Adrenal gland (tissue), 9 donors: ENCODE measurements at regions not wholly inside any gene's neighbourhood (a gene's known extent, or its start where the extent isn't known, plus 50 kb on each side); places are given as distances from the start of the nearest gene placed in this dataset.
"Not testable (repeated sequence)": the region's sequence is repeated elsewhere in the genome, so short reads cannot be mapped to it uniquely, and the experiment has no call there.

Experiments used
- DNase-seq, 7 donors: peaks; one replicate each; pipeline ENCODE4 v3.0.0-alpha.2; 2019 to 2020
- H3K27ac ChIP-seq, 5 donors: fragments of 200-600 bp; sonication (generic) in 4 of 5; 1 replicate in 3 of 5; 2 replicates in 2 of 5; pipeline versions ENCODE4 v1.5.1 to v1.8.0; 2016 to 2020; ENCODE audit warnings: mild to moderate bottlenecking in 1 of 5
- H3K27me3 ChIP-seq: fragments of 200-600 bp; 2 replicates; pipeline ENCODE4 v1.8.0; 2021
- H3K36me3 ChIP-seq, 2 donors: fragments of 200-600 bp; replicated peaks in 1 of 2; 1 replicate in 1 of 2; 2 replicates in 1 of 2; pipeline versions ENCODE4 v1.5.1 to v1.8.0; 2018 to 2022
- H3K4me1 ChIP-seq, 2 donors: fragments of 200-600 bp; replicated peaks in 1 of 2; 1 replicate in 1 of 2; 2 replicates in 1 of 2; pipeline versions ENCODE4 v1.5.1 to v1.8.0; 2018 to 2021
- H3K4me3 ChIP-seq, 4 donors: fragments of 200-600 bp; sonication (generic) in 3 of 4; one replicate each; pipeline ENCODE4 v1.5.1; 2016 to 2018
- H3K9me3 ChIP-seq, 3 donors: fragments of 200-600 bp; sonication (generic) in 1 of 3; replicated peaks in 1 of 3; 1 replicate in 2 of 3; 2 replicates in 1 of 3; pipeline versions ENCODE4 v1.5.1 to v1.8.0; 2016 to 2021
- CTCF ChIP-seq, 6 experiments: fragments of 450-650 bp in 4 of 6; fragments of 200-600 bp in 2 of 6; sonication (generic) in 1 of 6; IDR thresholded peaks; 1 replicate in 5 of 6; 2 replicates in 1 of 6; pipeline versions ENCODE4 v1.5.1 to v1.8.0; 2016 to 2021; ENCODE audit warnings: antibody characterized with exemption in 6 of 6, mild to moderate bottlenecking in 2 of 6, moderate library complexity in 1 of 6
- POLR2A ChIP-seq, 2 donors: fragments of 450-650 bp; IDR thresholded peaks; one replicate each; pipeline ENCODE4 v1.6.1; 2017; ENCODE audit warnings: antibody characterized with exemption in 2 of 2, mild to moderate bottlenecking in 2 of 2, moderate library complexity in 1 of 2
- WGBS, 4 donors: extraction: QIAGEN DNeasy Blood & Tissue Kit in 2 of 4; methylation state at CpG; one replicate each; pipeline versions ENCODE4 v1.1.5 to v1.1.7; 2013 to 2017; 5-methylcytosine and 5-hydroxymethylcytosine counted together
- intact Hi-C, 2 donors: fragments of 100-400 bp; cut with DNase I; formaldehyde crosslinking; loops; one replicate each; pipeline versions ENCODE4 v1.14.1 to v1.15.0; 2022 to 2023
- donor health status: healthy with polysubstance abuse.
- donor health status: Bipolar disorder and iron deficiency.
- donor health status: DM: yes; HTN: yes; CAD: no.
- donor health status: DM: no; HTN: no; CAD: no.
- donor health status: DM: no; HTN: no; CAD: no.

GRCh38 chr11:90590286-90590685 lies 367.4 kb upstream of the CHORDC1 start:
- intact Hi-C loops = no loop called here
- Histone ChIP-seq H3K36me3 (no peaks in the 10 kb centered on the region), H3K4me3 (no peak overlapping the region), H3K27ac (no peak overlapping the region), H3K9me3 (no peaks in the 10 kb centered on the region), H3K4me1 (no peaks in the 10 kb centered on the region), H3K27me3 (no peaks in the 10 kb centered on the region)
- DNase-seq = no peak
- TF ChIP-seq CTCF (IDR thresholded peaks at IDR 0.05) (no peak), POLR2A (IDR thresholded peaks at IDR 0.05) (no peak)
- 93 to 100% (median 95%) methylated on average over 1 of the region's 1 CpG for WGBS, 4 donors

GRCh38 chr11:90589735-90590134 lies 366.9 kb upstream of the CHORDC1 start:
- Histone ChIP-seq H3K9me3 (no peaks in the 10 kb centered on the region), H3K27me3 (no peaks in the 10 kb centered on the region), H3K4me3 (no peak overlapping the region), H3K4me1 (no peaks in the 10 kb centered on the region), H3K36me3 (no peaks in the 10 kb centered on the region), H3K27ac (no peak overlapping the region)
- intact Hi-C loops = no loop called here
- TF ChIP-seq CTCF (IDR thresholded peaks at IDR 0.05) = no peak
- TF ChIP-seq POLR2A (IDR thresholded peaks at IDR 0.05) = no peak
- DNase-seq = no peak
- 66 to 85% (median 72%) methylated on average over 2 of the region's 2 CpGs for WGBS, 4 donors

GRCh38 chr11:90587896-90588295 lies 365.0 kb upstream of the CHORDC1 start:
- TF ChIP-seq CTCF (IDR thresholded peaks at IDR 0.05) (no peak), POLR2A (IDR thresholded peaks at IDR 0.05) (no peak)
- DNase-seq = no peak
- intact Hi-C loops = no loop called here
- no peaks in the 10 kb centered on the region for H3K36me3 ChIP-seq
- no peaks in the 10 kb centered on the region for H3K4me1 ChIP-seq
- no peaks in the 10 kb centered on the region for H3K27me3 ChIP-seq
- WGBS, 4 donors = 72 to 76% (median 74%) methylated on average over 7 of the region's 7 CpGs
- H3K4me3 ChIP-seq = no peak overlapping the region
- H3K9me3 ChIP-seq = no peaks in the 10 kb centered on the region
- no peak overlapping the region for H3K27ac ChIP-seq

- H3K4me3 ChIP-seq = no peak overlapping the region
- TF ChIP-seq POLR2A (IDR thresholded peaks at IDR 0.05) (no peak), CTCF (IDR thresholded peaks at IDR 0.05) (no peak)
- no peak for DNase-seq
- no peaks in the 10 kb centered on the region for H3K9me3 ChIP-seq
- H3K36me3 ChIP-seq = no peaks in the 10 kb centered on the region
- 85 to 95% (median 89%) methylated on average over 1 of the region's 1 CpG for WGBS, 4 donors
- H3K27ac ChIP-seq = no peak overlapping the region
- intact Hi-C loops = no loop called here
- H3K4me1 ChIP-seq = no peaks in the 10 kb centered on the region
- H3K27me3 ChIP-seq = no peaks in the 10 kb centered on the region
Observed at GRCh38 chr11:90585491-90585890, 362.6 kb upstream of the CHORDC1 start.

- H3K36me3 ChIP-seq, H3K27me3 ChIP-seq, H3K4me1 ChIP-seq, H3K27ac ChIP-seq, H3K9me3 ChIP-seq, intact Hi-C loops, DNase-seq, H3K4me3 ChIP-seq: not testable (repeated sequence)
- WGBS, 4 donors = 79 to 85% (median 85%) methylated on average over 7 of the region's 7 CpGs; no CpG with 5 or more reads in 1 of the 4 donors
Observed at GRCh38 chr11:90582999-90583398, 360.1 kb upstream of the CHORDC1 start.
